ENCODE measurements at regions not wholly inside any gene's neighbourhood (a gene's known extent, or its start where the extent isn't known, plus 50 kb on each side); places are given as distances from the start of the nearest gene placed in this dataset.
"Not testable (repeated sequence)": the region's sequence is repeated elsewhere in the genome, so short reads cannot be mapped to it uniquely, and the experiment has no call there.

DNA sequence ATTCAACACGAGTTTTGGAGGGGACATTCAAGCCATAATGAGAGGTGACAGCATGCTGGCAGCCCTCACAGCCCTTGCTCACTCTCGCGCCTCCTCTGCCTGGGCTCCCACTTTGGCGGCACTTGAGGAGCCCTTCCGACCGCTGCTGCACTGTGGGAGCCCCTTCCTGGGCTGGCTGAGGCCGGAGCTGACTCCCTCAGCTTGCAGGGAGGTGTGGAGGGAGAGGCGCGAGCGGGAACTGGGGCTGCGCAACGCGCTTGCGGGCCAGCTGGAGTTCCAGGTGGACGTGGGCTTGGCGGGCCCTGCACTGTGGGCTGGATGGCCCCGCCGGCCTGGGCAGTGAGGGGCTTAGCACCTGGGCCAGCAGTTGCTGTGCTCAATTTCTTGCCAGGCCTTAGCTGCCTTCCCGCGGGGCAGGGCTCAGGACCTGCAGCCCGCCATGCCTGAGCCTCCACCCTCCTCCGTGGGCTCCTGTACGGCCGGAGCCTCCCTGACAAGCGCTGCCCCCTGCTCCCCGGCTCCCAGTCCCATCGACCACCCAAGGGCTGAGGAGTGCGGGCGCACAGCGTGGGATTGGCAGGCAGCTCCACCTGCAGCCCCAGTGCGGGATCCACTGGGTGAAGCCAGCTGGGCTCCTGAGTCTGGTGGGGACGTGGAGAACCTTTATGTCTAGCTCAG is 123.3 kb downstream of the EFNB1 start:
- DNase-seq; H3K27ac ChIP-seq (ENCODE audit: insufficient read depth, low read length); H3K56ac ChIP-seq (ENCODE audit: extremely low read depth, insufficient read depth, low read length); H2AK5ac ChIP-seq (ENCODE audit: low read depth, low read length); H3K36me3 ChIP-seq (ENCODE audit: control insufficient read depth, insufficient read depth, low read length); H3K4me2 ChIP-seq (ENCODE audit: low read depth, low read length); dilution Hi-C loops (cut with HindIII; ENCODE audit: low sequenced_read_pairs, unreplicated experiment); H4K8ac ChIP-seq (ENCODE audit: low read depth in 2 of 2, low read length in 2 of 2); H3K9me1 ChIP-seq (ENCODE audit: insufficient read depth, low read length); H3K79me1 ChIP-seq (ENCODE audit: low read depth in 1 of 2, low read length in 2 of 2); H3K23ac ChIP-seq (ENCODE audit: low read depth, low read length); H3K18ac ChIP-seq (ENCODE audit: low read depth, low read length); H3K9ac ChIP-seq (ENCODE audit: low read depth, low read length); H3K4me3 ChIP-seq (ENCODE audit: insufficient read depth, low read depth, low read length); H2AK9ac ChIP-seq (replicated peaks; ENCODE audit: low read depth, low read length, poor library complexity); BruUV-seq (replicated peaks); CTCF ChIA-PET; ATAC-seq (ENCODE audit: low read depth); H4K20me1 ChIP-seq (ENCODE audit: insufficient read depth, low read length); intact Hi-C loops (cut with micrococcal nuclease); H3K4ac ChIP-seq (ENCODE audit: low read depth, low read length); H4K91ac ChIP-seq (ENCODE audit: insufficient read depth, low read depth, low read length); H4K5ac ChIP-seq (ENCODE audit: low read depth, low read length); H2AFZ ChIP-seq (replicated peaks; ENCODE audit: low read length, poor library complexity); H2BK5ac ChIP-seq (ENCODE audit: low read depth, low read length, poor library complexity, severe bottlenecking); H3K14ac ChIP-seq (replicated peaks; ENCODE audit: low read depth, low read length); POLR2A ChIA-PET (ENCODE audit: unreplicated experiment); H2BK120ac ChIP-seq (ENCODE audit: low read depth, low read length); in situ Hi-C loops (cut with MboI; ENCODE audit: low sequenced_read_pairs); H3K9me3 ChIP-seq (ENCODE audit: control insufficient read depth, insufficient read depth, low read length); H2BK15ac ChIP-seq (ENCODE audit: low read depth, low read length); H2BK20ac ChIP-seq (ENCODE audit: low read depth, low read length); H3K4me1 ChIP-seq (ENCODE audit: control insufficient read depth, insufficient read depth, low read length): not testable (repeated sequence)
- WGBS, 2 experiments (ENCODE audit: extremely low coverage in 2 of 2, insufficient read length in 1 of 2): 79% methylated on average over 11 of the region's 32 CpGs; no CpG with 5 or more reads in 1 of the 2 experiments
- peaks cover 13% of the 10 kb centered on the region for H3K27me3 ChIP-seq (ENCODE audit: control insufficient read depth, insufficient read depth, low read length)

All from IMR-90 (cell line).